ENCODE measurements at regions not wholly inside any gene's neighbourhood (a gene's known extent, or its start where the extent isn't known, plus 50 kb on each side); places are given as distances from the start of the nearest gene placed in this dataset.
"Not testable (repeated sequence)": the region's sequence is repeated elsewhere in the genome, so short reads cannot be mapped to it uniquely, and the experiment has no call there.

DNA sequence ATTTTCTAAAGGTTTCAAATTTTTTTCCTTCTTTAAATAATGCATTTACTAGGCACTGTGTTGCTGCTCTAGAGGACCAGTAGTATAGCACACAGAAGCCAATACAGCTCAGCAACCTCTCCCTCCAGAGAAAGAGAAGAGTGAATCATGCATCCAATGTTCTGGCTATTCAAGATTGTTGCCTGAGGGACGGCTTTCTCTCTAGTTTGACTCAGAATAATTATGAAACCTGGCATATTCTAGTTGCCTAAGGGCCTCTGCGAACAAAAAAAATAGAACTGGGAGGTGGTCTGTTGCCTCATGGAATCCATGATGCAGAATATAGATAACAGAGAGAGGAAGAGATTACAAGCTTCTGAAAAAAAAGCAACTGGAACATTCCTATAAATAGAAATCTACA is 1233.3 kb upstream of the PABPC4L start:
- H3F3A ChIP-seq (ENCODE audit: insufficient read depth): no peaks in the 10 kb centered on the region
- H3K4me2 ChIP-seq (ENCODE audit: unreplicated experiment): no peak overlapping the region
- H3K4me1 ChIP-seq (ENCODE audit: insufficient read depth): no peaks in the 10 kb centered on the region
- no peaks in the 10 kb centered on the region for H4K20me1 ChIP-seq (ENCODE audit: insufficient read depth)
- in situ Hi-C loops (cut with MboI): no loop called here
- no peak for DNase-seq
- H3K9ac ChIP-seq: no peak overlapping the region
- no peaks in the 10 kb centered on the region for H3K9me2 ChIP-seq (ENCODE audit: insufficient read depth)
- H3K79me2 ChIP-seq (ENCODE audit: insufficient read depth): no peaks in the 10 kb centered on the region
- no peak overlapping the region for H2AFZ ChIP-seq
- no peak overlapping the region for H3K27ac ChIP-seq
- no peaks in the 10 kb centered on the region for H3K27me3 ChIP-seq (replicated peaks; ENCODE audit: insufficient read depth)
- WGBS, 2 experiments (ENCODE audit: low coverage in 1 of 2, low lambda C conversion rate in 2 of 2, missing lambda C conversion rate in 2 of 2): 4 to 9% methylated on average over 2 of the region's 2 CpGs
- no peak for TF ChIP-seq EZH2 (IDR thresholded peaks at IDR 0.05; ENCODE audit: insufficient read depth, poor library complexity, severe bottlenecking)
- TF ChIP-seq EZH2phosphoT487 (IDR thresholded peaks at IDR 0.05; ENCODE audit: insufficient read depth, low read depth): no peak
- H3K4me3 ChIP-seq: no peak overlapping the region
- H3K36me3 ChIP-seq (ENCODE audit: low read depth): no peaks in the 10 kb centered on the region
- H3K9me3 ChIP-seq (ENCODE audit: low read depth): peaks cover 3% of the 10 kb centered on the region

DNA sequence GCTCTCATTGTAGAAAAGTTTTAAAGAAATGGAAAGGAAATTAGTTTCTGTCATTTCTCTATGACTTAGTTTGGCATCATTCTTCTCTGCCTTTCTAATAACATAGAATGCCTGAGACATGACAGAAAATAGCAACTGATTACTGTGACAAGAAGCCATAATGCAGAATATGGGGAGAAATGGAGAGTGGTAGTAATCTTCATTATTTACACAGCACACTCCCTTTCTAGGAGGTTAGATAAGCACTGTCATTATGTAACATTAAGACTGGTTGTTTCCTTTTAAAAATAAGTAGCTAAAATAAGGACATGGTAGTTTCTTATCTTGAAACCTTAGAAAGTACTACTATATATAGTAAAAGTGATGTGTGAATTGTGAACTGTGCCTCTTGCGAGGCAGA is 1227.9 kb upstream of the PABPC4L start:
- no peaks in the 10 kb centered on the region for H3K4me1 ChIP-seq (ENCODE audit: insufficient read depth)
- no peak overlapping the region for H3K4me3 ChIP-seq
- H3K4me2 ChIP-seq (ENCODE audit: unreplicated experiment): no peak overlapping the region
- in situ Hi-C loops (cut with MboI): no loop called here
- H3K9me2 ChIP-seq (ENCODE audit: insufficient read depth): no peaks in the 10 kb centered on the region
- no peak for DNase-seq
- H3K9me3 ChIP-seq (ENCODE audit: low read depth): no peaks in the 10 kb centered on the region
- H3K9ac ChIP-seq: no peak overlapping the region
- no peak overlapping the region for H3K27ac ChIP-seq
- TF ChIP-seq EZH2 (IDR thresholded peaks at IDR 0.05; ENCODE audit: insufficient read depth, poor library complexity, severe bottlenecking) (no peak), EZH2phosphoT487 (IDR thresholded peaks at IDR 0.05; ENCODE audit: insufficient read depth, low read depth) (no peak)
- no peak overlapping the region for H2AFZ ChIP-seq
- no peaks in the 10 kb centered on the region for H3F3A ChIP-seq (ENCODE audit: insufficient read depth)
- 31 to 33% methylated on average over 1 of the region's 1 CpG for WGBS, 2 experiments (ENCODE audit: low coverage in 1 of 2, low lambda C conversion rate in 2 of 2, missing lambda C conversion rate in 2 of 2)
- no peaks in the 10 kb centered on the region for H3K27me3 ChIP-seq (replicated peaks; ENCODE audit: insufficient read depth)
- H3K79me2 ChIP-seq (ENCODE audit: insufficient read depth): no peaks in the 10 kb centered on the region
- no peaks in the 10 kb centered on the region for H4K20me1 ChIP-seq (ENCODE audit: insufficient read depth)
- H3K36me3 ChIP-seq (ENCODE audit: low read depth): no peaks in the 10 kb centered on the region

- Histone ChIP-seq H3K9ac (no peak overlapping the region), H3K79me2 (ENCODE audit: insufficient read depth) (no peaks in the 10 kb centered on the region), H3K4me2 (ENCODE audit: unreplicated experiment) (no peak overlapping the region), H3K27me3 (replicated peaks; ENCODE audit: insufficient read depth) (no peaks in the 10 kb centered on the region), H2AFZ (no peak overlapping the region), H3K4me3 (no peak overlapping the region), H3K9me2 (ENCODE audit: insufficient read depth) (no peaks in the 10 kb centered on the region), H3K4me1 (ENCODE audit: insufficient read depth) (no peaks in the 10 kb centered on the region), H3F3A (ENCODE audit: insufficient read depth) (no peaks in the 10 kb centered on the region), H4K20me1 (ENCODE audit: insufficient read depth) (no peaks in the 10 kb centered on the region), H3K36me3 (ENCODE audit: low read depth) (no peaks in the 10 kb centered on the region), H3K9me3 (ENCODE audit: low read depth) (no peaks in the 10 kb centered on the region), H3K27ac (no peak overlapping the region)
- no peak for TF ChIP-seq EZH2 (IDR thresholded peaks at IDR 0.05; ENCODE audit: insufficient read depth, poor library complexity, severe bottlenecking)
- TF ChIP-seq EZH2phosphoT487 (IDR thresholded peaks at IDR 0.05; ENCODE audit: insufficient read depth, low read depth): no peak
- in situ Hi-C loops (cut with MboI): no loop called here
- no peak for DNase-seq
- 3 to 7% methylated on average over 1 of the region's 1 CpG for WGBS, 2 experiments (ENCODE audit: low coverage in 1 of 2, low lambda C conversion rate in 2 of 2, missing lambda C conversion rate in 2 of 2)
Measured at GRCh38 chr4:135418353-135418752, 1216.8 kb upstream of the PABPC4L start.

DNA sequence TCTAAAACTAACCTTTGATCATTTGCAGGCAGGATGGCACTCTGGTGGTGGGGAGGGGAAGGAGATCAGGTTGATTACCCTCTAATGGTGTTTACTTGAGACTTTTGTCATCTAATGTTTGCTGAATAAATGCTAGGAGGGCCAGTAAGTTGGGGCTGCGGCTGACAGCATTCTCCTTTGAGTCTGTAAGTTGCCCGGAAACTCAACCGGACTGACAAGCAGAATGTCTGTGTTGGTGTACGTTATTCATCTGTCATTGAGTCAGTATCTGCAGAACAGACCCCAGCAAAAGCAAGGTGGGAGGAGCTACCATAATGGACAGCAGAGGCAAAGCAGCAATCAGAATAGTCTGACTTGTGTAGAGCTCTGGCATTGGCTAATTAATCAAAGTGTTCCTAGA is 1210.6 kb upstream of the PABPC4L start:
- no peaks in the 10 kb centered on the region for H4K20me1 ChIP-seq (ENCODE audit: insufficient read depth)
- DNase-seq: no peak
- H2AFZ ChIP-seq: no peak overlapping the region
- H3K4me1 ChIP-seq (ENCODE audit: insufficient read depth): no peaks in the 10 kb centered on the region
- no peak overlapping the region for H3K9ac ChIP-seq
- no peaks in the 10 kb centered on the region for H3K36me3 ChIP-seq (ENCODE audit: low read depth)
- WGBS, 2 experiments (ENCODE audit: low coverage in 1 of 2, low lambda C conversion rate in 2 of 2, missing lambda C conversion rate in 2 of 2): 14 to 28% methylated on average over 4 of the region's 4 CpGs
- no peaks in the 10 kb centered on the region for H3K79me2 ChIP-seq (ENCODE audit: insufficient read depth)
- H3K27ac ChIP-seq: no peak overlapping the region
- H3K9me3 ChIP-seq (ENCODE audit: low read depth): no peaks in the 10 kb centered on the region
- no peak overlapping the region for H3K4me3 ChIP-seq
- no peaks in the 10 kb centered on the region for H3K27me3 ChIP-seq (replicated peaks; ENCODE audit: insufficient read depth)
- no peaks in the 10 kb centered on the region for H3K9me2 ChIP-seq (ENCODE audit: insufficient read depth)
- in situ Hi-C loops (cut with MboI): no loop called here
- no peak for TF ChIP-seq EZH2 (IDR thresholded peaks at IDR 0.05; ENCODE audit: insufficient read depth, poor library complexity, severe bottlenecking)
- TF ChIP-seq EZH2phosphoT487 (IDR thresholded peaks at IDR 0.05; ENCODE audit: insufficient read depth, low read depth): no peak
- H3K4me2 ChIP-seq (ENCODE audit: unreplicated experiment): no peak overlapping the region
- no peaks in the 10 kb centered on the region for H3F3A ChIP-seq (ENCODE audit: insufficient read depth)

DNA sequence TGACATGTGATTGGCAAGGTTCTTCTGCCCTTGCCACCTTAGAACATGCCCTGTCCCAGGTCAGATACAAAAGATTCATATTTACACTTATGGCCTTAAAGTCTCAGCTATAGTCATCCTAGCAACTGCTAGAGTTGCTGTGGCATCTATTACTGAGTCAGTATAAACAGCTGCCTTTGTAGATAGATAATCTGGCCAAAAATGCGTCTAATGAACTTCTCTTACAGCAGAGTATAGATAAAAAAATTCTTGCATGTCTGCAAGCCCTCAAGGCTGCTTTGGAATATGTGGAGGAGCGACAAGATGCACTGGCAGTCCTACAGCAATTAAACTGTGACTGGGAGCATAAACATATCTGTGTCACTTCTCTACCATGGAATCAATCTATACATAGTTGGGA is 1209.7 kb upstream of the PABPC4L start:
- no peak overlapping the region for H3K9ac ChIP-seq
- 9 to 11% methylated on average over 2 of the region's 2 CpGs for WGBS, 2 experiments (ENCODE audit: low coverage in 1 of 2, low lambda C conversion rate in 2 of 2, missing lambda C conversion rate in 2 of 2)
- H3K27me3 ChIP-seq (replicated peaks; ENCODE audit: insufficient read depth): no peaks in the 10 kb centered on the region
- in situ Hi-C loops (cut with MboI): no loop called here
- no peaks in the 10 kb centered on the region for H3K9me3 ChIP-seq (ENCODE audit: low read depth)
- H3K4me2 ChIP-seq (ENCODE audit: unreplicated experiment): no peak overlapping the region
- H3K27ac ChIP-seq: no peak overlapping the region
- no peaks in the 10 kb centered on the region for H3F3A ChIP-seq (ENCODE audit: insufficient read depth)
- H2AFZ ChIP-seq: no peak overlapping the region
- no peaks in the 10 kb centered on the region for H3K36me3 ChIP-seq (ENCODE audit: low read depth)
- no peak for DNase-seq
- H3K9me2 ChIP-seq (ENCODE audit: insufficient read depth): no peaks in the 10 kb centered on the region
- H3K4me1 ChIP-seq (ENCODE audit: insufficient read depth): no peaks in the 10 kb centered on the region
- H3K79me2 ChIP-seq (ENCODE audit: insufficient read depth): no peaks in the 10 kb centered on the region
- no peak overlapping the region for H3K4me3 ChIP-seq
- H4K20me1 ChIP-seq (ENCODE audit: insufficient read depth): no peaks in the 10 kb centered on the region
- TF ChIP-seq EZH2 (IDR thresholded peaks at IDR 0.05; ENCODE audit: insufficient read depth, poor library complexity, severe bottlenecking) (no peak), EZH2phosphoT487 (IDR thresholded peaks at IDR 0.05; ENCODE audit: insufficient read depth, low read depth) (no peak)

GRCh38 chr4:135409261-135409660 is 1207.7 kb upstream of the PABPC4L start:
- H3K27ac ChIP-seq; H2AFZ ChIP-seq; H3K9me3 ChIP-seq (ENCODE audit: low read depth); H3K9me2 ChIP-seq (ENCODE audit: insufficient read depth); H3K4me1 ChIP-seq (ENCODE audit: insufficient read depth); H3K4me2 ChIP-seq (ENCODE audit: unreplicated experiment); in situ Hi-C loops (cut with MboI); DNase-seq; H3F3A ChIP-seq (ENCODE audit: insufficient read depth); H3K79me2 ChIP-seq (ENCODE audit: insufficient read depth); H3K36me3 ChIP-seq (ENCODE audit: low read depth); H3K4me3 ChIP-seq; H4K20me1 ChIP-seq (ENCODE audit: insufficient read depth); H3K9ac ChIP-seq; H3K27me3 ChIP-seq (replicated peaks; ENCODE audit: insufficient read depth): not testable (repeated sequence)
- WGBS, 2 experiments (ENCODE audit: low coverage in 1 of 2, low lambda C conversion rate in 2 of 2, missing lambda C conversion rate in 2 of 2): 53 to 60% methylated on average over 4 of the region's 4 CpGs

Measured in GM23248 (cell line).